ENCODE measurements at regions not wholly inside any gene's neighbourhood (a gene's known extent, or its start where the extent isn't known, plus 50 kb on each side); places are given as distances from the start of the nearest gene placed in this dataset.

- H3K4me3 ChIP-seq (ENCODE audit: low read depth, low read length): no peak overlapping the region
- TF ChIP-seq, protein P1, sequence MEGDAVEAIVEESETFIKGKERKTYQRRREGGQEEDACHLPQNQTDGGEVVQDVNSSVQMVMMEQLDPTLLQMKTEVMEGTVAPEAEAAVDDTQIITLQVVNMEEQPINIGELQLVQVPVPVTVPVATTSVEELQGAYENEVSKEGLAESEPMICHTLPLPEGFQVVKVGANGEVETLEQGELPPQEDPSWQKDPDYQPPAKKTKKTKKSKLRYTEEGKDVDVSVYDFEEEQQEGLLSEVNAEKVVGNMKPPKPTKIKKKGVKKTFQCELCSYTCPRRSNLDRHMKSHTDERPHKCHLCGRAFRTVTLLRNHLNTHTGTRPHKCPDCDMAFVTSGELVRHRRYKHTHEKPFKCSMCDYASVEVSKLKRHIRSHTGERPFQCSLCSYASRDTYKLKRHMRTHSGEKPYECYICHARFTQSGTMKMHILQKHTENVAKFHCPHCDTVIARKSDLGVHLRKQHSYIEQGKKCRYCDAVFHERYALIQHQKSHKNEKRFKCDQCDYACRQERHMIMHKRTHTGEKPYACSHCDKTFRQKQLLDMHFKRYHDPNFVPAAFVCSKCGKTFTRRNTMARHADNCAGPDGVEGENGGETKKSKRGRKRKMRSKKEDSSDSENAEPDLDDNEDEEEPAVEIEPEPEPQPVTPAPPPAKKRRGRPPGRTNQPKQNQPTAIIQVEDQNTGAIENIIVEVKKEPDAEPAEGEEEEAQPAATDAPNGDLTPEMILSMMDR (IDR thresholded peaks at IDR 0.05; ENCODE audit: insufficient read depth, low read length): no peak
- no peak for DNase-seq (ENCODE audit: low read depth)
Observed at GRCh38 chr6:62400521-62401259, 114.7 kb upstream of the KHDRBS2 start.

DNA sequence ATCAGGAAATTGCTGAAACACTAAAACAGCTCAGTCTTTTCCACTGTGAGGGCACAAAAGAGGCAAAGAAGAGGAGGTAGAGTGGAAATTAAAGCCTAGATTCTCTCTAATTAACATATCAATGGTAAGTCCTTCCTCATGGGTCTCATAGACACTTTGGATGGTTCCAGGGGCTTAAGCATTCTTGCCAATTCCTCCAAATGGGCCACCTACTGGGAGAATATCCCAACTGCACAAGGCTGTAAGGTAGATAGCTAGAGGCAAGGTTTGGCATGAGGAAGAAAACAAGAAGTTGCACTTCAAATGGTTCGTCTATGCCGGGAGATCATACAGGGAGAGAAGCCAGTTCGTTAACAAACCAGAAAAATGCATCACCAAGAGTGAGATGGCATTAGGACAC is 107.6 kb upstream of the KHDRBS2 start:
- TF ChIP-seq, protein P1 (IDR thresholded peaks at IDR 0.05; ENCODE audit: insufficient read depth, low read length): no peak
- DNase-seq (ENCODE audit: low read depth): no peak
- H3K4me3 ChIP-seq (ENCODE audit: low read depth, low read length): no peak overlapping the region

GRCh38 chr6:62392291-62392690 is 106.3 kb upstream of the KHDRBS2 start:
- no peak overlapping the region for H3K4me3 ChIP-seq (ENCODE audit: low read depth, low read length)
- TF ChIP-seq, protein P1 (IDR thresholded peaks at IDR 0.05; ENCODE audit: insufficient read depth, low read length): no peak
- DNase-seq (ENCODE audit: low read depth): no peak

DNA sequence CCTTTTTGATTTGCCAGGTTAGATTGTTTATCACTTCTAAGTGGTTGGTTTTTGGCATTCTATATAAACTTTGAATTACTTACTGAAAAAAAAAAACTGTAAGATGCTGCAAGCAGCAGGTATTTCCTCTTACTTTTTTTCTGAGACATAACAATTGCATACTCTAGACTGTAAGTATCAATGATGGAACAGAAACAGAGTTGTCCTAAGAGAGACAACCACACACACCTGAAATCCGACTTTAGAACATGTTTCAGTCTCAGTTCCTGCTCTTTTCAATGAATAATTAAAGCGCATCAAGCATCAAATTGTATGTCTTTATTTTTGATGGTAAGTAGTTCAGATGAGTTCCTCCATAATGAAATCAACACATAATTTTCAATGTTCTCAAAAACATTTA is 105.3 kb upstream of the KHDRBS2 start:
- TF ChIP-seq, protein P1 (IDR thresholded peaks at IDR 0.05; ENCODE audit: insufficient read depth, low read length): no peak
- no peak for DNase-seq (ENCODE audit: low read depth)

GRCh38 chr6:62390401-62390800 is 104.4 kb upstream of the KHDRBS2 start:
- no peak for DNase-seq (ENCODE audit: low read depth)
- no peak overlapping the region for H3K4me3 ChIP-seq (ENCODE audit: low read depth, low read length)
- TF ChIP-seq, protein P1 (IDR thresholded peaks at IDR 0.05; ENCODE audit: insufficient read depth, low read length): no peak

More for the DNA sequence above, 105.3 kb upstream of the KHDRBS2 start:
- no peak overlapping the region for H3K4me3 ChIP-seq (ENCODE audit: low read depth, low read length)

DNA sequence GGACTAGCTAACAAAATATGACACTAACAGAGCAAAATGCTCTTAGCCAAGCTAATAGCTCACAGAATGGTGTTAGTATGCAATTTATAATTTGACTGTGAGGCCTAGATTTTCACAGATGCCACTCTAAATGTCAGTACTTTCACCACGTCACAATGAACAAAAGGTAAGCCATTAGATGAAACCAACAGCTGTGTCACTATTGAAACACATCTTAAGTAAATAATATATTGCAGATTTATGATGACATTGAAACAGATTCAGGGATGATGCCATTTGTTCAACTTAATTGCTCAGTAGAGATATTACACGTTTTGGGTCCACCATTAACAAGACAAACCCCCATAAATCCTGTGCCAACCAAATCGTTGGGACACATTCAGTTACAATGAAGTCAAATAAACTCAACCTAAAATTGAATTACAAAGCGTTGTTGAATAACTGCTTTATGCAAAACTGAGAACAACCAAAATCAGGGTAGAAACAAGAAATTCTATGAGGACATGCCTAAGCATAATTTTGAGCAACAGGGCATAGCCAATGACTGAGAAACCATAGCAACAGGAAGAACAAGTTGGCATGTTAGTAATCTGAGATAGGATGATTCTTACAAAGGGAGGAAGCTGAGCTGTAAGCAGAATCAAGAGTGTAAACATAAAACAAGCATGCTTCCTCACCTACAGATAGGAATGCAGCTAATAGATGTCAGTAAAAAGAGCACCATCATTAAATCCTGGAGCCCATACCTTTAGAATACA is 85.6 kb upstream of the KHDRBS2 start:
- no peak overlapping the region for H3K4me3 ChIP-seq (ENCODE audit: low read depth, low read length)
- TF ChIP-seq, protein P1 (IDR thresholded peaks at IDR 0.05; ENCODE audit: insufficient read depth, low read length): no peak
- DNase-seq (ENCODE audit: low read depth): no peak

Data from fibroblast of the aortic adventitia (primary cell).